HG02588 (cell line): ENCODE measurements at regions not wholly inside any gene's neighbourhood (a gene's known extent, or its start where the extent isn't known, plus 50 kb on each side); places are given as distances from the start of the nearest gene placed in this dataset.
"Not testable (repeated sequence)": the region's sequence is repeated elsewhere in the genome, so short reads cannot be mapped to it uniquely, and the experiment has no call there.

Experiments used
- ATAC-seq: cut with Tn5 transposase; IDR thresholded peaks from one replicate; pipeline ENCODE4 v1.9.1; 2021; ENCODE audit warnings: mild to moderate bottlenecking, moderate library complexity; ENCODE audit not compliant: unreplicated experiment

DNA sequence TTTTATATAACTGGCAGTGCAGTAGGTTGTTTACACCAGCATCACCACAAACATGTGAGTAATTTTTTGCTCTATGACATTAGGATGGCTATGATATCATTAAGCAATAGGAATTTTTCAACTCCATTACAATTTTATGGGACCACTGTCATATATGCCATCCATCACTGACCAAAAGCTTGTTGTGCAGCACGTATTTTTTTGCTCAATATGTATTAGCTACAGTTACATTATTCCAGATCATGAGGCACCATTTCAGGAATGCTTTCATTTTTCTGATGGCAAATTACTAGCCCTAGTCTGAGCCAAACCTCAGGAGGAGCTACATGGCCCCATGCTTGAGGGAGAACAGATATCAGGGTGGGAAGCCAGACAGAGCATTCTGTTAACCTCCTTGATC, 56.8 kb upstream of the DCLK2 start:
- no peak for ATAC-seq

DNA sequence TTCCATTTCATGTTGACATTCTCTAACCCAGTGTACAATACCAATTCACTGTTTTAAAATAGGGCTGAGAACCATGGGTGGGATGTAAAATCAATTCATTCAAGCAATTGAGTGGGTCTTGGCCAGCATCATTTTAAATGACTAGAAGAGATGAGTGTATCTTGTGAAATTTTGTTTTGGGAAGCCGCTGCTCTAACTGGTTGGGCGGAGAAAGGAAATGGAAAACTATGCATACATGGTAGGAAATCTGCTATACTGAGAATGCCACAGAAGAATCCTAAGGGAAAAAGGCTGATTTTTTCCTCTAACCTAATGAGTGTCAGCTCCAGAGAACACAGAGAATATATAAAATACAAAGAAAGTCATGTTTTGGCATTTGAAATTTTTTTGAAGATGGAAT, 54.8 kb upstream of the DCLK2 start:
- ATAC-seq, result no peak

DNA sequence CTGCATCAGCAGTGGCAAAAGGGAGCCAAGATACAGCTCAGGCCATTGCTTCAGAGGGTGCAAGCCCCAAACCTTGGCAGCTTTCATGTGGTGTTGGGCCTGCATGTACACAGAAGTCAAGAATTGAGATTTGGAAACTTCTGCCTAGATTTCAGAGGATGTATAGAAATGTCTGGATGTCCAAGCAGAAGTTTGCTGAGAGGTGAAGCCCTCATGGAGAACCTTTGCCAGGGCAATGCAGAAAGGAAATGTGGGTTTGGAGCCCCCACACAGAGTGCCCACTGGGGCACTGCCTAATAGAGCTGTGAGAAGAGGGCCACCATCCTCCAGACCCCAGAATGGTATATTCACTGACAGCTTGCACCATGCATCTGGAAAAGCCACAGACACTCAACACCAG, 51.3 kb upstream of the DCLK2 start:
- not testable (repeated sequence) for ATAC-seq
